WTC11 (cell line): ENCODE measurements at regions not wholly inside any gene's neighbourhood (a gene's known extent, or its start where the extent isn't known, plus 50 kb on each side); places are given as distances from the start of the nearest gene placed in this dataset.

Source experiments
- ESRRA ChIP-seq: sonication (generic); formaldehyde crosslinking; IDR thresholded peaks from 2 replicates; pipeline ENCODE4 v1.8.1; 2022; ENCODE audit warnings: mild to moderate bottlenecking, missing genetic modification reagents, borderline replicate concordance
- OVOL2 ChIP-seq: fragments of 250-450 bp; sonication (Bioruptor Pico); IDR thresholded peaks from 2 replicates; pipeline ENCODE4 v1.9.0; 2021; ENCODE audit warnings: mild to moderate bottlenecking, borderline replicate concordance
- TEAD4 ChIP-seq: sonication (generic); formaldehyde crosslinking; IDR thresholded peaks from 2 replicates; pipeline ENCODE4 v1.8.0; 2022; ENCODE audit warnings: mild to moderate bottlenecking, missing genetic modification reagents
- ZNF232 ChIP-seq: sonication (generic); formaldehyde crosslinking; IDR thresholded peaks from 2 replicates; pipeline ENCODE4 v1.8.0; 2022; ENCODE audit warnings: mild to moderate bottlenecking, missing genetic modification reagents
- TF ChIP-seq, protein P1 (sequence below): fragments of 200-600 bp; IDR thresholded peaks from 2 replicates; pipeline ENCODE4 v1.8.0; 2022; ENCODE audit warnings: antibody characterized with exemption
- TF ChIP-seq, protein P2 (sequence below): sonication (generic); formaldehyde crosslinking; IDR thresholded peaks from 2 replicates; pipeline ENCODE4 v1.8.0; 2022; ENCODE audit warnings: mild to moderate bottlenecking, missing genetic modification reagents
- TF ChIP-seq, protein P3 (sequence below): sonication (generic); formaldehyde crosslinking; IDR thresholded peaks from 2 replicates; pipeline ENCODE4 v1.8.1; 2022; ENCODE audit warnings: low read depth, missing genetic modification reagents, borderline replicate concordance
- TF ChIP-seq, protein P4 (sequence below): sonication (generic); formaldehyde crosslinking; IDR thresholded peaks from 2 replicates; pipeline ENCODE4 v1.8.0; 2023; ENCODE audit warnings: mild to moderate bottlenecking, missing genetic modification reagents
- TF ChIP-seq, protein P5 (sequence below): sonication (generic); formaldehyde crosslinking; conservative IDR thresholded peaks from 2 replicates; pipeline ENCODE4 v1.8.1; 2023; ENCODE audit warnings: mild to moderate bottlenecking, low read depth, missing genetic modification reagents, moderate library complexity
- TF ChIP-seq, protein P6 (sequence below): sonication (generic); formaldehyde crosslinking; conservative IDR thresholded peaks from 2 replicates; pipeline ENCODE4 v1.8.1; 2022; ENCODE audit warnings: mild to moderate bottlenecking, missing genetic modification reagents
- TF ChIP-seq, protein P7 (sequence below): sonication (generic); formaldehyde crosslinking; IDR thresholded peaks from 2 replicates; pipeline ENCODE4 v1.8.0; 2022; ENCODE audit warnings: mild to moderate bottlenecking, missing genetic modification reagents
- TF ChIP-seq, protein P8 (sequence below): sonication (generic); formaldehyde crosslinking; IDR thresholded peaks from 2 replicates; pipeline ENCODE4 v1.8.1; 2022; ENCODE audit warnings: low read depth, mild to moderate bottlenecking, moderate library complexity, missing genetic modification reagents, borderline replicate concordance
- TF ChIP-seq, protein P9 (sequence below): sonication (generic); formaldehyde crosslinking; IDR thresholded peaks from 2 replicates; pipeline ENCODE4 v1.8.0; 2022; ENCODE audit warnings: mild to moderate bottlenecking, missing genetic modification reagents

DNA sequence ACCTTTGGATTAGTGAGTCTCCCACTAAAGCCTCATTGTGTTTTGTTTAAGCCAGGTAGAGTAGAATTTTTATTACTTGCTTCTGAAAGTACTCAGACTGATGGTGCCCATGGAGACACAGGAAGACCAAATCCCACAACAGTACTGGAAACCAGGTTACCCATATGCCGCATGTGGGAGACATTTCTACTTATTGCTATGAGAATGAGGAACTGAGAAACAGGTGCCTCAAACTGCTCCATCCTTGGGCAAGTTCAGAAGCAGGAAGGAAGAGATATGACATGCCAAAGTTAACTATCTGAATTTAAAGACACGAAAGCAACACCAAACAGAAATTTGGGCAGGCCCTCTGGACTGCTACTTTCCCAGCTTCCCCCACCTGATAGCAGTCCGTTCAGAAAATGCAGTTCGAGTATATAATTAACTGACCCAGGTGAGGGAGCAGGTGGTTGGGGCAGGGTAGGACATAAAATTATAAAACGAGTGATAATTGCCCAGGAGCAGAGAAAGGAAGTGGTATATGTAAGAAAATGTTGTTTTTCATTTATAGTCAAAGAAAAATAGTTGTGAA is 382.3 kb upstream of the MTPN start:
- TF ChIP-seq, protein P1, sequence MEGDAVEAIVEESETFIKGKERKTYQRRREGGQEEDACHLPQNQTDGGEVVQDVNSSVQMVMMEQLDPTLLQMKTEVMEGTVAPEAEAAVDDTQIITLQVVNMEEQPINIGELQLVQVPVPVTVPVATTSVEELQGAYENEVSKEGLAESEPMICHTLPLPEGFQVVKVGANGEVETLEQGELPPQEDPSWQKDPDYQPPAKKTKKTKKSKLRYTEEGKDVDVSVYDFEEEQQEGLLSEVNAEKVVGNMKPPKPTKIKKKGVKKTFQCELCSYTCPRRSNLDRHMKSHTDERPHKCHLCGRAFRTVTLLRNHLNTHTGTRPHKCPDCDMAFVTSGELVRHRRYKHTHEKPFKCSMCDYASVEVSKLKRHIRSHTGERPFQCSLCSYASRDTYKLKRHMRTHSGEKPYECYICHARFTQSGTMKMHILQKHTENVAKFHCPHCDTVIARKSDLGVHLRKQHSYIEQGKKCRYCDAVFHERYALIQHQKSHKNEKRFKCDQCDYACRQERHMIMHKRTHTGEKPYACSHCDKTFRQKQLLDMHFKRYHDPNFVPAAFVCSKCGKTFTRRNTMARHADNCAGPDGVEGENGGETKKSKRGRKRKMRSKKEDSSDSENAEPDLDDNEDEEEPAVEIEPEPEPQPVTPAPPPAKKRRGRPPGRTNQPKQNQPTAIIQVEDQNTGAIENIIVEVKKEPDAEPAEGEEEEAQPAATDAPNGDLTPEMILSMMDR = no peak
- TF ChIP-seq, protein P2, sequence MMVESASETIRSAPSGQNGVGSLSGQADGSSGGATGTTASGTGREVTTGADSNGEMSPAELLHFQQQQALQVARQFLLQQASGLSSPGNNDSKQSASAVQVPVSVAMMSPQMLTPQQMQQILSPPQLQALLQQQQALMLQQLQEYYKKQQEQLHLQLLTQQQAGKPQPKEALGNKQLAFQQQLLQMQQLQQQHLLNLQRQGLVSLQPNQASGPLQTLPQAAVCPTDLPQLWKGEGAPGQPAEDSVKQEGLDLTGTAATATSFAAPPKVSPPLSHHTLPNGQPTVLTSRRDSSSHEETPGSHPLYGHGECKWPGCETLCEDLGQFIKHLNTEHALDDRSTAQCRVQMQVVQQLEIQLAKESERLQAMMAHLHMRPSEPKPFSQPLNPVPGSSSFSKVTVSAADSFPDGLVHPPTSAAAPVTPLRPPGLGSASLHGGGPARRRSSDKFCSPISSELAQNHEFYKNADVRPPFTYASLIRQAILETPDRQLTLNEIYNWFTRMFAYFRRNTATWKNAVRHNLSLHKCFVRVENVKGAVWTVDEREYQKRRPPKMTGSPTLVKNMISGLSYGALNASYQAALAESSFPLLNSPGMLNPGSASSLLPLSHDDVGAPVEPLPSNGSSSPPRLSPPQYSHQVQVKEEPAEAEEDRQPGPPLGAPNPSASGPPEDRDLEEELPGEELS (CRISPR knock-in tag) = no peak
- no peak for TF ChIP-seq ZNF232 (CRISPR knock-in tag)
- TF ChIP-seq, protein P3, sequence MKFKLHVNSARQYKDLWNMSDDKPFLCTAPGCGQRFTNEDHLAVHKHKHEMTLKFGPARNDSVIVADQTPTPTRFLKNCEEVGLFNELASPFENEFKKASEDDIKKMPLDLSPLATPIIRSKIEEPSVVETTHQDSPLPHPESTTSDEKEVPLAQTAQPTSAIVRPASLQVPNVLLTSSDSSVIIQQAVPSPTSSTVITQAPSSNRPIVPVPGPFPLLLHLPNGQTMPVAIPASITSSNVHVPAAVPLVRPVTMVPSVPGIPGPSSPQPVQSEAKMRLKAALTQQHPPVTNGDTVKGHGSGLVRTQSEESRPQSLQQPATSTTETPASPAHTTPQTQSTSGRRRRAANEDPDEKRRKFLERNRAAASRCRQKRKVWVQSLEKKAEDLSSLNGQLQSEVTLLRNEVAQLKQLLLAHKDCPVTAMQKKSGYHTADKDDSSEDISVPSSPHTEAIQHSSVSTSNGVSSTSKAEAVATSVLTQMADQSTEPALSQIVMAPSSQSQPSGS (CRISPR knock-in tag) = no peak
- TF ChIP-seq ESRRA (CRISPR knock-in tag) = no peak
- TF ChIP-seq OVOL2 (CRISPR knock-in tag) = no peak
- TF ChIP-seq, protein P4, sequence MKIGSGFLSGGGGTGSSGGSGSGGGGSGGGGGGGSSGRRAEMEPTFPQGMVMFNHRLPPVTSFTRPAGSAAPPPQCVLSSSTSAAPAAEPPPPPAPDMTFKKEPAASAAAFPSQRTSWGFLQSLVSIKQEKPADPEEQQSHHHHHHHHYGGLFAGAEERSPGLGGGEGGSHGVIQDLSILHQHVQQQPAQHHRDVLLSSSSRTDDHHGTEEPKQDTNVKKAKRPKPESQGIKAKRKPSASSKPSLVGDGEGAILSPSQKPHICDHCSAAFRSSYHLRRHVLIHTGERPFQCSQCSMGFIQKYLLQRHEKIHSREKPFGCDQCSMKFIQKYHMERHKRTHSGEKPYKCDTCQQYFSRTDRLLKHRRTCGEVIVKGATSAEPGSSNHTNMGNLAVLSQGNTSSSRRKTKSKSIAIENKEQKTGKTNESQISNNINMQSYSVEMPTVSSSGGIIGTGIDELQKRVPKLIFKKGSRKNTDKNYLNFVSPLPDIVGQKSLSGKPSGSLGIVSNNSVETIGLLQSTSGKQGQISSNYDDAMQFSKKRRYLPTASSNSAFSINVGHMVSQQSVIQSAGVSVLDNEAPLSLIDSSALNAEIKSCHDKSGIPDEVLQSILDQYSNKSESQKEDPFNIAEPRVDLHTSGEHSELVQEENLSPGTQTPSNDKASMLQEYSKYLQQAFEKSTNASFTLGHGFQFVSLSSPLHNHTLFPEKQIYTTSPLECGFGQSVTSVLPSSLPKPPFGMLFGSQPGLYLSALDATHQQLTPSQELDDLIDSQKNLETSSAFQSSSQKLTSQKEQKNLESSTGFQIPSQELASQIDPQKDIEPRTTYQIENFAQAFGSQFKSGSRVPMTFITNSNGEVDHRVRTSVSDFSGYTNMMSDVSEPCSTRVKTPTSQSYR (CRISPR knock-in tag) = no peak
- TF ChIP-seq, protein P5, sequence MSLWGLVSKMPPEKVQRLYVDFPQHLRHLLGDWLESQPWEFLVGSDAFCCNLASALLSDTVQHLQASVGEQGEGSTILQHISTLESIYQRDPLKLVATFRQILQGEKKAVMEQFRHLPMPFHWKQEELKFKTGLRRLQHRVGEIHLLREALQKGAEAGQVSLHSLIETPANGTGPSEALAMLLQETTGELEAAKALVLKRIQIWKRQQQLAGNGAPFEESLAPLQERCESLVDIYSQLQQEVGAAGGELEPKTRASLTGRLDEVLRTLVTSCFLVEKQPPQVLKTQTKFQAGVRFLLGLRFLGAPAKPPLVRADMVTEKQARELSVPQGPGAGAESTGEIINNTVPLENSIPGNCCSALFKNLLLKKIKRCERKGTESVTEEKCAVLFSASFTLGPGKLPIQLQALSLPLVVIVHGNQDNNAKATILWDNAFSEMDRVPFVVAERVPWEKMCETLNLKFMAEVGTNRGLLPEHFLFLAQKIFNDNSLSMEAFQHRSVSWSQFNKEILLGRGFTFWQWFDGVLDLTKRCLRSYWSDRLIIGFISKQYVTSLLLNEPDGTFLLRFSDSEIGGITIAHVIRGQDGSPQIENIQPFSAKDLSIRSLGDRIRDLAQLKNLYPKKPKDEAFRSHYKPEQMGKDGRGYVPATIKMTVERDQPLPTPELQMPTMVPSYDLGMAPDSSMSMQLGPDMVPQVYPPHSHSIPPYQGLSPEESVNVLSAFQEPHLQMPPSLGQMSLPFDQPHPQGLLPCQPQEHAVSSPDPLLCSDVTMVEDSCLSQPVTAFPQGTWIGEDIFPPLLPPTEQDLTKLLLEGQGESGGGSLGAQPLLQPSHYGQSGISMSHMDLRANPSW (CRISPR knock-in tag) = no peak
- TF ChIP-seq, protein P6, sequence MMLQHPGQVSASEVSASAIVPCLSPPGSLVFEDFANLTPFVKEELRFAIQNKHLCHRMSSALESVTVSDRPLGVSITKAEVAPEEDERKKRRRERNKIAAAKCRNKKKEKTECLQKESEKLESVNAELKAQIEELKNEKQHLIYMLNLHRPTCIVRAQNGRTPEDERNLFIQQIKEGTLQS (CRISPR knock-in tag) = no peak
- TF ChIP-seq TEAD4 (CRISPR knock-in tag) = no peak
- TF ChIP-seq, protein P7, sequence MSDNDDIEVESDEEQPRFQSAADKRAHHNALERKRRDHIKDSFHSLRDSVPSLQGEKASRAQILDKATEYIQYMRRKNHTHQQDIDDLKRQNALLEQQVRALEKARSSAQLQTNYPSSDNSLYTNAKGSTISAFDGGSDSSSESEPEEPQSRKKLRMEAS (CRISPR knock-in tag) = no peak
- TF ChIP-seq, protein P8, sequence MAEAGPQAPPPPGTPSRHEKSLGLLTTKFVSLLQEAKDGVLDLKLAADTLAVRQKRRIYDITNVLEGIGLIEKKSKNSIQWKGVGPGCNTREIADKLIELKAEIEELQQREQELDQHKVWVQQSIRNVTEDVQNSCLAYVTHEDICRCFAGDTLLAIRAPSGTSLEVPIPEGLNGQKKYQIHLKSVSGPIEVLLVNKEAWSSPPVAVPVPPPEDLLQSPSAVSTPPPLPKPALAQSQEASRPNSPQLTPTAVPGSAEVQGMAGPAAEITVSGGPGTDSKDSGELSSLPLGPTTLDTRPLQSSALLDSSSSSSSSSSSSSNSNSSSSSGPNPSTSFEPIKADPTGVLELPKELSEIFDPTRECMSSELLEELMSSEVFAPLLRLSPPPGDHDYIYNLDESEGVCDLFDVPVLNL = no peak
- TF ChIP-seq, protein P9, sequence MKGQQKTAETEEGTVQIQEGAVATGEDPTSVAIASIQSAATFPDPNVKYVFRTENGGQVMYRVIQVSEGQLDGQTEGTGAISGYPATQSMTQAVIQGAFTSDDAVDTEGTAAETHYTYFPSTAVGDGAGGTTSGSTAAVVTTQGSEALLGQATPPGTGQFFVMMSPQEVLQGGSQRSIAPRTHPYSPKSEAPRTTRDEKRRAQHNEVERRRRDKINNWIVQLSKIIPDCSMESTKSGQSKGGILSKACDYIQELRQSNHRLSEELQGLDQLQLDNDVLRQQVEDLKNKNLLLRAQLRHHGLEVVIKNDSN (CRISPR knock-in tag) = no peak
